ENCODE measurements at regions not wholly inside any gene's neighbourhood (a gene's known extent, or its start where the extent isn't known, plus 50 kb on each side); places are given as distances from the start of the nearest gene placed in this dataset.
"Not testable (repeated sequence)": the region's sequence is repeated elsewhere in the genome, so short reads cannot be mapped to it uniquely, and the experiment has no call there.

DNA sequence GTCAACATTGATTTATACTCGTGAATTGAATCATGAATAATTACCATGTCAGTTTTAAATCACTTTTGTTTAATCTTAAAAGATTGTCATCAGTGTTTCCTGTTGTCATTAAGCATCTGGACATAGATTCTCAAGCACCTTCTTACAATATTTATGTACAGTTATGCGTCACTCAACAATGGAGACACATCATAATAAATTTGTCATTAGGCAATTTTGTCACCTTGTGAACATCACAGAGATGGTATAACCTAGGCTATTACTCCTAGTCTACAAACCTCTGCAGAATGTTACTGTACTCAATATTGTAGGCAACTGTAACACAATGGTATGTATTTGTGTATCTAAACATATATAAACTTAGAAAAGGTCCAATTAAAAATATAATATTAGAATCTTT lies 2130.9 kb upstream of the PCDH20 start:
- DNase-seq (ENCODE audit: low read depth in 2 of 2) = no peak

DNA sequence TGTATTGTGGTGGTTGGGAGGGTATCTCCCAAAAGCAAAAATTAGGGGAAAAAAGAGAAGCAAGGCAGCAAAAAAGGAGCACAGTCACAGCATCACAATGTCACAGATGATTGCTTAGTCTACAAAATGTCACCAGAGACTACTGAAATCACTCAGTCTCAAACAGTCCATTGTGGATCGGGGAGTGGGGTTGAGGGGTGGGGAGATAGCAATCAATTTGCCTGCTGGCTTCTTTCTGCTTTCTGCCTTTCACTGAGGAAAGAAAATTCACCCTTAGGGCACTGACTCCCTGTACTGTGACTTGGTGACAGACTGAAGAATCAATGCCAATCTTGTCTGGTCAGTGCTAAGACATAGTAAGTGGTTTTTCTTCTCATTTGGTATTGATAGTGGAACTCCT lies 2127.1 kb upstream of the PCDH20 start:
- no peak for DNase-seq (ENCODE audit: low read depth in 2 of 2)

DNA sequence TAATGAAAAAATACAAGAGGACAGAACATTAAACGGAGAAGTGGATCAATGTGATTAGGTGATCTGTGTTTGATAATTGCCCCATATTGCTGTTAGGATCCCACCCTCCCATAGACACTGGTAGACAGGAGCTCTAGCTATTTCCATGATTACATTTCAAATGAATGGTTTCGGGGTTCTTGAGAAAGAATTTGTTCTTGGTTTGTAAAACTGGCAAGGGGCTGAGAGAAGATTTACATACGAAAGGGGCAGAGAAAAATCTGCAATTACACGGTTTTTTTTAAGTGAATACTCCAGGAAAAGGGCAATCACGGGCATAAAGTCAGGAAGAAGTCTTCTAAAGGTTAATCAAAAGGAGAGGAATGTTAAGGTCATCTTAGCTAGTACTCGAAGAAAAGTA lies 2125.7 kb upstream of the PCDH20 start:
- DNase-seq (ENCODE audit: low read depth in 2 of 2) = no peak

DNA sequence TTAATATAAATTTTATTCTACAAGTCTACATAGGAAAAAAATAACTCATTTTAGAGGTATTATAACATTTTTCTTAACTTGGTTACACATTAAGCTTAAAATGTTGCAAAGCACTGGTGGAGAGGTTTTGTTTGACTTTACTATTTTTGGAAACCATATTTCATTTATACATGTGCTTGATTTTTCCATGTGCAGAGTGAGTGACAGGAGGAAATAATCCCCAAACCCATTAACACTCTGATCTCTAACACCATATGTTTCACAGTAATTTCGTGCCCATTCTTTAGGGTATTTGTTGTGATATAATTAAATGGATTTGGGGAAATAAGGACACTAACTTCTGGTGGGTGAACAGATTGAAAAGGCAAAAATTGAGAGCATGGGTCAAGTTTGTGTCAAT lies 2124.4 kb upstream of the PCDH20 start:
- no peak for DNase-seq (ENCODE audit: low read depth in 2 of 2)

DNA sequence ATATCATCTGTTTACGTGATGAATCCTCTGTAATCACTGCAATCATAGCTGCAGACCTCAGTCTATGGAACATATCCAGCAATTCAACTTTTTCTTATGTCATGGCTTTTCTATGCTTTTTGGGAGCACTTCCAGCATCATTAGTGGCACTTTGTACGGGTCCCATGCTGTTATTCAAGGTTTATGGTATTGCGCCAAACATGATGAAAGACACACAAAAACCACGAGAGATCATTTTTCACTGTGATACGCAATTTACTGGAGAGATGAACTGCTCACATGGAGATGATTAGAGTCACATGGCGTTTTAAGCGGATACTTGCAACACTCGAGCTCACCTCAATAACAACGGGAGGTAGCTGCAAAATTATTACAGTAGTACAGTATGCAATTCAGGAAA lies 2101.7 kb upstream of the PCDH20 start:
- DNase-seq (ENCODE audit: low read depth in 2 of 2) = no peak

DNA sequence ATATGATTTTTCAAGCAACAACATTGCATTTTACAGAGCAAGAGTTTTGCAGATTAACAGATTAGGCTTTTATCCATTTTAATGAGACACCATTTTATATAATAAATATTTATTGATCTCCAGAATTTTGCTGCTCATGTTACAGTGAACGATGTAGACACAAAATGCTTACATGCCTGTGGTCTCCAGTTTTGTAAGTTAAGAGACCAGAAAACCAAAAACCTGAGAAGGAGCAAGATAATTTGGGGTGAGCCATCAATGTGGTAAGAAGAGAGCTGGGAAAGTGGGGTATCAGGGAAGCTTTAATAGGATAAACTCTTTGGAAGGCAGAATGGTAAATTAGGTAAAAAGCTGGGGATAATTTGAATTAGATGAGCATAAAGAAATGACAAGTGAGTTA lies 2100.5 kb upstream of the PCDH20 start:
- DNase-seq (ENCODE audit: low read depth in 2 of 2) = no peak

DNA sequence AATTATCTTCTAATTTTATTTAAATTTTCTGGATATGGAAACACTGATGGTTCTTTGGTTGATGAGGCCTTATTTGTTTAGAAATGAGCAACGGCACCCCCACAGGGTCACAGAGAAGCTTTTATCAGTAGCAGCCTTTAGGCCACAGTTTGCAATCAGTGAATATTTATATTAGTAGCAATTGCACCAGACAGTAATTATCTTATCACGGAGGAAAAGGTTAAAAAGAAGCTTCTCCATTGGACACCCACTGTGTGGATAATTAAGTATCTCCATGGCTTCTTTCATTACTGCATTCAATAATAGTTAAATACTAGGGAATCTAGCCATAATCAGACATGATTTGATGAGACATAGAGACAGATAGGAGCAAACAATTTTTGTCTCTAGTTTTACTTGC lies 2099.2 kb upstream of the PCDH20 start:
- DNase-seq (ENCODE audit: low read depth in 2 of 2) = no peak

DNA sequence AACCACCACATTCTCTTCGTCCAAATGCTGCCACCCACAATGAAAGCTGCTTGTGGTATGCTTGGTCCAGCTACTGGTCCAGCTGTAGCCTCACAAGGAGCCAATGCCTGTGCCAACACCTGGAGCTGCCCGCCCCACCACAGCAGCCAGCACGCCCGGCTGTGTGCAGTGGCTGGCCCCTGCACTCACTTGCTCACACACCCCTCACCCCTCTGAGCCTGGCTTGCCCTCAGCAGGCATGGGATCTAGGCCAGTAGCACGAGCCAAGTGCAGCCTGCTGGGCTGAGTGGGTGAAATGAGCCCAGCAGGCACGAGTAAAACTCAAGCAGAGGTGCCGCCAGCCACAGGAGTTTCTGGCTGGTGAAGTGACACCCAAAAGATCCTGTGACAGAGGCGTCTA lies 2096.4 kb upstream of the PCDH20 start:
- no peak for DNase-seq (ENCODE audit: low read depth in 2 of 2)

DNA sequence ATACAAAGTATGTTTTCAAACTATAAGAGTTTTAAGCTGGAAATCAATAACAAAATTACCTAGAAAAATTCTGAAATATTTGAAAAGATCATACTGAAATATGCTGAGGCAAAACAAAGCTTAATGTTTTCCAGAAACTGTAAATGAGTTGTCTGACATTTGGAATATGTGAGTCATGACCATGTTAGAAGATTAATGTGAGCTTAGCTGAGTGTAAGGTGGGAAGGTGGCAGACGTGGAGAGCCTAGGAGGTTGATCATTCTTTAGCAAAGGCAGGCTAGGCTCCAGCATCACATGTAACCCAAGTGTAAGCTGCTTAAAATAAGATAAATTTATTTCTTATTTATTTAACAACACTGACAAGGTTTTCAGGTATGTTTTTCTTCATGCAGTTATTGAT lies 2086.1 kb upstream of the PCDH20 start:
- DNase-seq (ENCODE audit: low read depth in 2 of 2) = no peak

DNA sequence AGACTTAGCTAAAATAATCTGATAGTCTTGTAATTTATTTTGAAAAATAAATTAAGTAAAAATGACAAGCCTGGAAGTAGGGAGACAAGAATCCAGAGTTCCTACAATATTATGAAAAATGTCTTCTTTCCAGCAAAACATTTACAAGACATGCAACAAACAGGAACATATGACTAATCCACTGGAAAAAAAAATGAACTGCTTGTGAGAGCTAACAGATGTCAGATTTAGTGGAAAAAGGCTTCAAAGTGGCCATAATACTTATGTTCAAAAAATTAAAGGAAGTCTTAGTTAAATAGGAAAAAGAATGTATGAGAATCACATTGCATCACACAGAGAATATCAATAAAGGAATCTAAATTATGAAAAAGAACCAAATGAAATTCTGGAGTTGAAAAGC lies 2082.0 kb upstream of the PCDH20 start:
- DNase-seq (ENCODE audit: low read depth in 2 of 2) = no peak

DNA sequence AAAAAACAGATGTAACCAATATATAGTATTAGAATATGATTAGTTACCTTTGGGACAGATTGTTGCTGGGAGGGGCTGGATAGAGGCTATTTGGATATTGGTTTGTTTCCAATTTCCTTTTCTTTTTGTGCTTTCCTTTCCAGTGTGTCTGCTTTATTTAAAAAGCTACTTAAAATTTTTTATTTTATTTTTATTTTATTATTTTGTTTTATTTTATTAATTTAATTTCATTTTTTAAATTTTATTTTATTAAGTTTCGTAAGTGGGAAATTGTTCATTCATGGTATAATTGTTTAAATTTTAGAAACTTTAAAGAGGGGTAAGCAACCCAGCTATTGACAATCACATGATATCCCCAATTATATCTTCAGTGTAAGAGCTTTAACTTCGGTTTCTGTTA lies 2077.0 kb upstream of the PCDH20 start:
- no peak for DNase-seq (ENCODE audit: low read depth in 2 of 2)

DNA sequence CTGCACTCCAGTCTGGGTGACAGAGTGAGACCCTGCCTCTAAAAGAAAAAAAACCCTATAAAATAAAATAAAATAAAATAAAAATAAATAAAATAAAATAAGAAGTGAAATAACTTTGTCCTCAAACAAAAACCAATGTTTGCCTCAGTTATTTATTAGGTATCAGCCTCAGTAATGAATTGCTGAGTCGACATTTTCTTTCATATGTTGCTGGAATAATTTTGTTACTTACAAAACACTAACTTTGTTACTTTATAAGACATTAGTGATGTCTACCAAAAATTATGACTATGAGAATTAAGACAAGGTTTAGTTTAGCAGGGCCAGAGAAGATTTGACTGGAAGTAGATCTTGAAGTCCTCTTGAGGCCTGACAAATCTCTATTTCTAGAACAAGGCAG lies 2074.5 kb upstream of the PCDH20 start:
- DNase-seq (ENCODE audit: low read depth in 2 of 2) = no peak

DNA sequence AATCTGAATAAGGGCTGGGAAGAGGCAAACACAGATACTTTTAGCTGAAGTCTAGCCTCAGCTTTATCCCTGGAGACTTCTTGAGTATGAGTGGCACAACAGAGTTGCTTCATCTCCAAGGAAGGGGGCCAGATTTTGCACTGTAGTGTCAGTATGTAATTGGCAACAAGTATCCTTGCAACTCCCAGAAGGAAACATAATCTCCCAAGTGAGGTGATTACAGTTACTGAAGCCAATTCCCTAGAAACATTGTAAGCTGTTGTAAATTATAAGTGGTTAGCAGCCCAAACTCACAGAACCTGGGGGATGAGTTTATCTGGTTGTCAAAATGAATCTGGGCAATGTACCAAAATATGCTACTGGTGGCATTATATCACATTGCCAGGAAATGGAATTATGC lies 2065.7 kb upstream of the PCDH20 start:
- DNase-seq (ENCODE audit: low read depth in 2 of 2) = no peak

DNA sequence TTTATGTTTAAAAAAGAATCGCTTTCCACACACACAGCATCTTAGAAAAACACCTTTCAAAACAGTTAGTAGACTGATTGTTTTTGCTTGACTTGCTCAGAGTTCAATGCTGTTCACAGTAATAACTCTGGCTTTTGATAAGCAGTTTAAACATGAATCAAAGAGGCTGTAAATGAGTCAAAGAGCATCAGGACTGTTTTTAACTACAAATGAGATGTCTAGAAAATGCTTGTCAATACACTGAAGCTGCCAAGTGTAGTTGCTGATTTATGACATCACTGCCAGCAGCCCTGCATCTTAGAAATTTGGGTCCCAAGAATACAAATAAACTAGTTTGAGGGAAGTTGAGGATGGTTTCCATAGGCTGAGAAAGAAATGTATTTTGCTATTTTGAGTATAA lies 2057.1 kb upstream of the PCDH20 start:
- no peak for DNase-seq (ENCODE audit: low read depth in 2 of 2)

DNA sequence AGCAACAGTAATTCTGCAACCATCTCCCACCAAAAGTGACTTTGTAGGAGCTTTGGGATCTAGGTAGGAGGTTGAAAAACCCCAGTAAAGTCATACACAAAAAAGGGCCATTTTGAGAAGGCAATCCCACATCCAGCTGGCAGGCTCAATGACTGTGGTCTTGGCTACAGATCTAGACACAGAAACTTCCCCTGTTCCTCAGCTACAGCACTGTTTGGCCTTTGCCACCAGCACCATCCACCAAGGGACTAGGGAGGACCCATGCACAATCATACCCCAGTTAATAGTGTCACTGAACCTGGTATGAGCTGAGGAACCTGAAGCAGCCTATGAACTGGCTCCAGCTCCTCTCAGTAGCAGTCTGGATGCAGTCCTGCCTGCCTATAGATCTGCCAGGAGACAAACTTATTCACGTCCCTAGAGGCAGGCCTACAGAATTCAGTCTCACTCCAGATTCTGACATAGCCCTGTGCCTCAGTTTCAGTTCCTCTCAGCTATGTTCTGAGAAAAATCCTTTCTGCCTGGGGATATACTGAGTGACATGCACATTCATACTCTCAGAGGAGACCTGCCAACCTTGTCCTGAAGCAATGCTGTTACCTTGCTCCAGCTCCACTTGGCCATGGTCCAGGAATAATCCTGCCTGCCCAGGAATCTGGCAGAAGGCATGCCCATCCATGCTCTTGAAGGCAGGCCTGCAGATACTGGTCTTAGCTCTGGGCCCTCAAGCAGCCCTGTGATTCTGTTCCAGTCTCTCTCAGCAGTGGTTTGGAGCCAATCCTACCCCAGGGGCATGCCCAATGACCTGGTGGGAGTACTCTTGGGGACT lies 2048.3 kb upstream of the PCDH20 start:
- DNase-seq (ENCODE audit: low read depth in 2 of 2) = no peak

DNA sequence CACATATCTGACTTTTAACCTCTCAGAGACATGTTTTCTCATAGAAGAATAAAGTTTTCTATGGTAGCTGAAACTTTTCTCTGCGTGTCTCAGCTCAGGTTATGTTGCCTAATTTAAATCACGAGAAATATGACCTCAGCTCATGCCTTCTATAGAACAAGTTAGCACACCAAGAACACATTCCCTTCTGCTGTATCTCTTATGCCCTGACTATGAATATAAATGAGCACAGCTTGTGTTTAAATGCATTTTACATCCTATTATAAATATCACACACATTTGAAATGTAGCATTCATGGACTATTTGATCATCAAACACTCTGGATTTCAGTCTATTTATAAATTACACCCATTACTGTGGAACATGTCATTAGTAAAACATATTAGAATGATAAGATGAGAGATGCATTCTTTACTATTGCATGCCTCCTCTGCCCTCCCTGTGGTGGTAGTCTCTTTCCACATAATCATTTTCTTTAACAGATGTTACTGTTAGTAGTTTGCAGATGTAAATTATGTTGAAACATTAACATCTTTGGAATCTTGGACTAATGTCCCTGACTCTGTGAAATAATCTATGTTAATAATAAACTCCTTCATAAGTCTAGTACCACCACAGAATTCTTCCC lies 2044.9 kb upstream of the PCDH20 start:
- no peak for DNase-seq (ENCODE audit: low read depth in 2 of 2)

DNA sequence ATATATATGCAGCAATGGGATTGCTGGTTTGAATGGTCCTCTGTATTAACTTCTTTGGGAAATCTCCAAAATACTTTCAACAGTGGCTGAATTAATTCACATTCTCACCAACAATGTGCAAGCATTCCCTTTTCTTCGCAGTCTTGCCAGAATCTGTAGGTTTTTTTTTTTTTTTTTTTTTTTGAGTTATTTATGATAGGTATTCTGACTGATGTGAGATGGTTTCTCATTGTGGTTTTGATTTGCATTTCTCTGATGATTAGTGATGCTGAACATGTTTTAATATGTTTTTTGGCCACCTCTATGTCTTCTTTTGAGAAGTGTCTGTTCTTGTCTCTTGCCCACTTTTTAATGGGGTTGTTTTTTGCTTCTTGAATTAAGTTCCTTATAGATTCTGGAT lies 2041.5 kb upstream of the PCDH20 start:
- DNase-seq (ENCODE audit: low read depth in 2 of 2) = no peak

DNA sequence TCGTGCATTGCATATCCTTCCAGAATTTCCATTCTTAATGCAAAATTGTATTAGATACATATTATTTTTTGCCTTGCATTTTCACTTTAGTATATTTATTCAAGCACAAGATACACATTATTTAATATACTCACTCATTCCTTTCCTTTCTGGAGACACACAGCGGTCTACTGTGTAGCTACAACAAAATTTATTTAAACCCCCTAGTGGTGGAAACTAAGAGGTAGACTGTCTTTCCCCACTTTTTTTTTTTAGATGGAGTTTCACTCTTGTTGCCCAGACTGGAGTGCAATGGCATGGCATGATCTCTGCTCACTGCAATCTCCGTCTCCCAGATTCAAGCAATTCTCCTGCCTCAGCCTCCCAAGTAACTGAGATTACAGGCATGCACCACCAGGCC lies 2040.3 kb upstream of the PCDH20 start:
- no peak for DNase-seq (ENCODE audit: low read depth in 2 of 2)

DNA sequence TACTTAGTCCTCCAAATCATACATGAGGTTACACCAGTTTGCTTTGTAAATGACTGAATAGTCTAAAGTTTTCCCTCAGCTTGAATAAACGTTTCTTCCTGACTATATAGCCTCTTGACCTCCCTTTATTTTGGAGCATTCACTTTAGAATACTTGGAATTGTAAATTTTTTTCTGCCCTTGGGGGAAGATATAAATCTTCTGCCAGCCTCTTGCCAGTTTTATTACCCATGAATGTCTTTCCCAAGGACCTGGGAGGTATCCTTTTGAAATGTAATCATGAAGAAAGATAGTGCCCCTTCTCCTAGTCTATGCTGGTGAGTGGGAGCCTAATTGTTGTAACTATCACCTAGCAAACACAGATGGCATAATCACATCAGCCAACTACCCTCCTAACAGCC lies 2033.9 kb upstream of the PCDH20 start:
- no peak for DNase-seq (ENCODE audit: low read depth in 2 of 2)

DNA sequence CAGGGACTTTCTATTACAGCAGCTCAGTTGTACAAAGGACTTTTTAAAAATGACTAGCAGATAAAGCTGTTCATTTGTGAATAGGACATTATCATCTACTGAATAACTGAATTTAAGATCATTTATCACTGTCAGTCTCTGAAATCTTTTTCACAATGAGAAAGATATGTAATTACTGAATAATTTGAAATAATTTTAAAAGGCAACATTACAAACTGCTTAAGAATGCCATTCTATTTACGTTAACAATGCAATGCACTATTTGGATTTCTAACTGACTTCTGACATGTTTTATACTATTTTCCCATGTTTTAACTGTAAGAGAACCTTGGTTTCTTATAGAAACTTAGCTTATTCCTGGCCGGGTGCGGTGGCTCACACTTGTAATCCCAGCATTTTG lies 2033.0 kb upstream of the PCDH20 start:
- no peak for DNase-seq (ENCODE audit: low read depth in 2 of 2)

DNA sequence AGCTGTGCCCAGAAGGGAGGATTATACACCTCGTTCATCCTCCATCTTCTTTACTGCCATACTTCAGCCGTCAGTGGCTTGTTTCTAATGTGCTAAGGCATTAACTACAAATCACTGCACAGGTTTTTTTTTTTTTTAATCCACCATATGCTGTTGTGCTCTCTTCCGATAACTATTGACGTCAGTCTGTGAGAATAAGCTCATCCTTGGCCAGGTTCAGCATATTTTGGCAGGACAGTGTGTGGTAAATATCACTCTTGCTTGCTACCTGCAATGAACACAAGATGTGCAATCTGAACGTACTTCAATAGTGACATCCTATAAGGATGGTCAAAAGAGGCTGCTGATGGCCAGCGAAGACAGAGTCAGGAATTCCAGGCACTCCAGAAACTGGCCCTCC lies 2030.7 kb upstream of the PCDH20 start:
- no peak for DNase-seq (ENCODE audit: low read depth in 2 of 2)

DNA sequence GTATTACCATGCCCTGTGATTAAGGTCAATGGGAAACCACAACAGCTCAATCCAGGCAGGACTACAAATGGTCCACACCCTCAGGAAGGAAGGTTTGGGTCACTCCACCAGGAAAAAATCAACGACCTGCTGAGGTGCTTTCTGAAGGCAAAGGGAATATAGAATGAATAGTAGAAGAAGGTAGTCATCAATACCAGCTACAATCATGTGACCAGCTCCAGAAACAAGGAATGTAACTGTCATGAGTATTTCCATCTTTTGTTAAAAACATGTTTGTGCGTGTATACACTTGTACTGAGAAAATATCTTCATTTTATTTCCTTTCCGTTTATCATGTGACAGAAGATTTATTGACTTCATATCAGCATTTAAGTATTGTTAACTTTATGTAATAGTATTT lies 2028.6 kb upstream of the PCDH20 start:
- not testable (repeated sequence) for DNase-seq (ENCODE audit: low read depth in 2 of 2)

DNA sequence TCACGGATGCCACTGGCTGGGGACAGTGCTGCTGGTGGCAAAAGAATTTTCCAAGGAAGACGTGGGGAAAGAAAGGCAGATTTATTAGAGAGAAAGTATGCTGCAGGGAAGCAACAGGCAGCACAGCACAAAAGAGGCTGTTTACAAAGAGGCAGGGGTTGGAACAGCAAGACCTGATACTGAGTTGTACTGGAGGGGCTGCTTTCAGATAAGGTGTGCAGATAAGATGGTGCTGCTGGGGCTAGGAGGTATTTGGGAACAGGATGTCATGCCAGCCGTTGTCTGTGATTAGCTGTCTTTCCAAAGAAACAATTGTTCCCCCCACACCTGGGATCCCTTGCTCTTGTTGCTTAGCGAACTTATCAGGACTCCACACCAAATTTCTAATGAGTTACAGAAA lies 2023.3 kb upstream of the PCDH20 start:
- DNase-seq (ENCODE audit: low read depth in 2 of 2) = no peak

DNA sequence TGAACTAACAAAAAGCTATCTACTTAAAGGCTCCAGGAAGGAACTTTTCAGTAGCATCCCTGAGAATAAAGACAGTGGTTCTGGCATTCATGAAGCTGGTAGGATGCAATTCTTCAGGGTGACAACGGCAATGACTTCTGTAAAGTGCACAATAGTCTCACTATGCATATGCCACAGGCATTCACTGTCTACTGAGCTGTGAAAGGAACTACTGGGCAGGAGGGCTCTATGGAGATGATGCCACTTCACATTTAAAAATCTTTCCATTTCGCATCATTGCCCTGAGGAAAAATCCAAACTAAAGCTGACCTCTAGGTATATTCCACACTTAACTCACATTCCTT lies 2020.6 kb upstream of the PCDH20 start:
- DNase-seq (ENCODE audit: low read depth in 2 of 2) = no peak
